Endothelial cell of umbilical vein (primary cell): ENCODE measurements at regions not wholly inside any gene's neighbourhood (a gene's known extent, or its start where the extent isn't known, plus 50 kb on each side); places are given as distances from the start of the nearest gene placed in this dataset.

Experiments used
- BruUV-seq: library from RNA; stranded (reverse); fragments of 400-500 nt; replicated peaks from 2 replicates; lab custom pipeline; 2021; lab: Mats Ljungman, UMichigan
- CTCF ChIA-PET: fragments of 300-600, 350-600 bp; sonication (Branson Sonifier 250); formaldehyde crosslinking; loops from one replicate; lab custom pipeline; 2021; ENCODE audit warnings: antibody characterized with exemption, inconsistent platforms; lab: Charles Lee
- POLR2A ChIA-PET: fragments of 300-600, 350-600 bp; sonication (Branson Sonifier 250); formaldehyde crosslinking; loops from one replicate; lab custom pipeline; 2021; ENCODE audit warnings: antibody characterized with exemption, inconsistent platforms; lab: Charles Lee
- DNase-seq: peaks from one replicate; pipeline ENCODE4 v3.0.0-alpha.2; 2011; ENCODE audit warnings: low read depth, low spot score
- FAIRE-seq: peaks from 2 replicates; lab custom pipeline; 2011; peaks lifted over from hg19 to GRCh38; lab: Jason Lieb, UNC
- H2AFZ ChIP-seq: 2 replicates; pipeline ENCODE4 v1.6.0; 2012; ENCODE audit warnings: low read depth, low read length, control low read depth, inconsistent platforms
- H3K27ac ChIP-seq: 2 replicates; pipeline ENCODE4 v1.5.1; 2011; ENCODE audit warnings: low read depth, mild to moderate bottlenecking, control low read depth, low read length, moderate library complexity; ENCODE audit not compliant: insufficient read depth
- H3K27me3 ChIP-seq, 2 experiments: 2 replicates each; pipeline versions ENCODE4 v1.6.0 to v1.6.1; 2011; ENCODE audit warnings: low read length in 2 of 2, mixed read lengths in 1 of 2; ENCODE audit not compliant: control insufficient read depth in 2 of 2, insufficient read depth in 2 of 2
- H3K36me3 ChIP-seq, 2 experiments: 2 replicates in 1 of 2; 3 replicates in 1 of 2; pipeline ENCODE4 v1.5.1; 2011; ENCODE audit warnings: low read length in 2 of 2, mild to moderate bottlenecking in 1 of 2, moderate library complexity in 1 of 2; ENCODE audit not compliant: control insufficient read depth in 2 of 2, insufficient read depth in 2 of 2; ENCODE audit errors: extremely low read depth in 1 of 2
- H3K4me1 ChIP-seq: 3 replicates; pipeline ENCODE4 v1.5.1; 2011; ENCODE audit warnings: mild to moderate bottlenecking, low read length; ENCODE audit not compliant: control insufficient read depth, insufficient read depth; ENCODE audit errors: extremely low read depth
- H3K4me2 ChIP-seq: 2 replicates; pipeline ENCODE4 v1.6.1; 2011; ENCODE audit warnings: low read length, control low read depth, mixed read lengths; ENCODE audit not compliant: insufficient read depth
- H3K4me3 ChIP-seq, 3 experiments: fragments of 200-600 bp in 1 of 3; sonication (generic), shearing (Covaris generic) in 1 of 3; replicated peaks in 1 of 3; 2 replicates each; pipeline ENCODE4 v1.5.1; 2011 to 2016; ENCODE audit warnings: control low read depth in 3 of 3, low read length in 3 of 3, mild to moderate bottlenecking in 2 of 3, inconsistent platforms in 1 of 3, low read depth in 1 of 3, moderate library complexity in 1 of 3; ENCODE audit not compliant: insufficient read depth in 1 of 3
- H3K79me2 ChIP-seq: 2 replicates; pipeline ENCODE4 v1.6.0; 2012; ENCODE audit warnings: low read length, inconsistent platforms; ENCODE audit not compliant: control insufficient read depth, insufficient read depth
- H3K9ac ChIP-seq: replicated peaks from 2 replicates; pipeline ENCODE3; 2011; ENCODE audit warnings: low read length, control low read depth; ENCODE audit not compliant: insufficient read depth; ENCODE audit errors: extremely low read depth
- H3K9me1 ChIP-seq: replicated peaks from 3 replicates; pipeline ENCODE4 v1.6.0; 2011; ENCODE audit warnings: mild to moderate bottlenecking, low read length; ENCODE audit not compliant: control insufficient read depth, insufficient read depth; ENCODE audit errors: extremely low read depth
- H3K9me3 ChIP-seq: replicated peaks from 2 replicates; pipeline ENCODE4 v1.5.1; 2012; ENCODE audit warnings: low read length, inconsistent platforms; ENCODE audit not compliant: control insufficient read depth, insufficient read depth
- H4K20me1 ChIP-seq: replicated peaks from 2 replicates; pipeline ENCODE3; 2011; ENCODE audit warnings: mild to moderate bottlenecking, low read length; ENCODE audit not compliant: control insufficient read depth, insufficient read depth; ENCODE audit errors: extremely low read depth
- CTCF ChIP-seq, 2 donors: IDR thresholded peaks; 1 replicate in 1 of 2; 2 replicates in 1 of 2; pipeline ENCODE4 v1.5.1; 2011; ENCODE audit warnings: low read length in 2 of 2, mild to moderate bottlenecking in 2 of 2, moderate library complexity in 2 of 2, control low read depth in 1 of 2, inconsistent platforms in 1 of 2, low read depth in 1 of 2; ENCODE audit not compliant: insufficient read depth in 1 of 2; ENCODE audit errors: extremely low read depth in 1 of 2
- EZH2 ChIP-seq: IDR thresholded peaks from 2 replicates; pipeline ENCODE4 v1.6.1; 2012; ENCODE audit warnings: borderline replicate concordance, low read depth, mild to moderate bottlenecking, moderate library complexity, low read length, inconsistent platforms; ENCODE audit not compliant: severe bottlenecking
- FOS ChIP-seq: IDR thresholded peaks from 2 replicates; pipeline ENCODE4 v1.6.1; 2011; ENCODE audit warnings: mild to moderate bottlenecking, low read length, moderate library complexity, borderline replicate concordance; ENCODE audit not compliant: insufficient read depth
- GATA2 ChIP-seq: IDR thresholded peaks from 2 replicates; pipeline ENCODE4 v1.7.0; 2011; ENCODE audit warnings: low read depth, mild to moderate bottlenecking, moderate library complexity, mixed read lengths, low read length; ENCODE audit not compliant: insufficient read length, insufficient read depth
- JUN ChIP-seq: IDR thresholded peaks from 2 replicates; pipeline ENCODE4 v1.6.1; 2011; ENCODE audit warnings: borderline replicate concordance, low read depth; ENCODE audit not compliant: insufficient read length, insufficient read depth
- MYC ChIP-seq: IDR thresholded peaks from one replicate; pipeline ENCODE4 v1.6.1; 2011; ENCODE audit warnings: mild to moderate bottlenecking, low read depth, low read length
- POLR2A ChIP-seq: IDR thresholded peaks from 2 replicates; pipeline ENCODE4 v1.6.1; 2012; ENCODE audit warnings: low read depth, mild to moderate bottlenecking, control low read depth, low read length
- POLR2AphosphoS5 ChIP-seq: IDR thresholded peaks from 2 replicates; pipeline ENCODE4 v1.6.1; 2012; ENCODE audit warnings: low read depth, mild to moderate bottlenecking, control low read depth, low read length, moderate library complexity; ENCODE audit not compliant: insufficient read depth
- dilution Hi-C: fragments of 300-500 bp; cut with MboI; formaldehyde crosslinking; loops from one replicate; pipeline ENCODE4 v1.15.0; 2019; ENCODE audit warnings: low sequenced_read_pairs; ENCODE audit not compliant: extremely low pct_ligation_motif_present
- intact Hi-C: fragments of 100-400 bp; cut with micrococcal nuclease; formaldehyde crosslinking; loops from one replicate; pipeline ENCODE4 v1.10.0; 2022
- TF ChIP-seq, protein P1 (sequence below): IDR thresholded peaks from 2 replicates; pipeline ENCODE4 v1.6.1; 2011; ENCODE audit not compliant: insufficient read depth, insufficient read length

- Histone ChIP-seq H3K4me2 (no peak overlapping the region), H4K20me1 (no peaks in the 10 kb centered on the region), H3K79me2 (no peaks in the 10 kb centered on the region), H3K36me3 (no peaks in the 10 kb centered on the region), H2AFZ (no peak overlapping the region), H3K4me1 (no peaks in the 10 kb centered on the region), H3K9ac (no peak overlapping the region), H3K27me3 (no peaks in the 10 kb centered on the region), H3K9me1 (no peaks in the 10 kb centered on the region), H3K27ac (no peak overlapping the region), H3K9me3 (no peaks in the 10 kb centered on the region), H3K4me3 (no peak overlapping the region)
- CTCF ChIA-PET, result no interaction called here
- FAIRE-seq (no peak), DNase-seq (peak; percentile 12)
- TF ChIP-seq JUN (peak; percentile 12), MYC (no peak), FOS (peak; percentile 41), CTCF (IDR thresholded peaks at IDR 0.05; ENCODE audit: extremely low read depth in 1 of 2, insufficient read depth in 1 of 2, low read depth in 1 of 2, low read length in 2 of 2) (no peak), POLR2A (no peak), EZH2 (no peak), GATA2 (no peak), POLR2AphosphoS5 (no peak)
- TF ChIP-seq, protein P1, sequence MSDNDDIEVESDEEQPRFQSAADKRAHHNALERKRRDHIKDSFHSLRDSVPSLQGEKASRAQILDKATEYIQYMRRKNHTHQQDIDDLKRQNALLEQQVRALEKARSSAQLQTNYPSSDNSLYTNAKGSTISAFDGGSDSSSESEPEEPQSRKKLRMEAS, result no peak
- dilution Hi-C loops (no loop called here), intact Hi-C loops (no loop called here)
- BruUV-seq, result no TSS peak
- POLR2A ChIA-PET, result no interaction called here
Measured at GRCh38 chr2:176432434-176432833, 163.2 kb downstream of the MTX2 start.
